ENCODE measurements at regions not wholly inside any gene's neighbourhood (a gene's known extent, or its start where the extent isn't known, plus 50 kb on each side); places are given as distances from the start of the nearest gene placed in this dataset.

DNA sequence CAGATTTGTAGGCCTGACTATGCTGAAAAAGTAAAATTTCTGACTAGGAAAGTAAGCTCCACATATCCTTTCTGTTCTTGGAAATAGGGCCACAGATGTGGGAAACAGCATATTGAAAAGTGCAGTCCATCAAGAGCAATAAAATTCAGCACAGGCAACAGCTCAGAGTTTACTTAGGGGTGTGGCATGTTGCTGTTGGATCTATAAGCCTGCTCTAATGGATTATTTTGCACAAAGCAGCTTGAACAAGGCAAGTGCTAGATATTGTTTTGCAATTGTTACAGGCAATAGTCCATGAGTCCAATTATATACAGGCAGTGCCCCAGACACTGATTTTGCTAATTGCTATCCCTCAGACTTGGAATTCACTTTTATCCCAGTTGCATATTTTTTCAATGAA, 289.8 kb upstream of the SNX7 start:
- TF ChIP-seq EZH2 (IDR thresholded peaks at IDR 0.05; ENCODE audit: borderline replicate concordance, control insufficient read depth, low read depth, low read length) (no peak), CHD1 (IDR thresholded peaks at IDR 0.05; ENCODE audit: low read depth, low read length) (no peak), BHLHE40 (IDR thresholded peaks at IDR 0.05; ENCODE audit: borderline replicate concordance in 1 of 2, low read depth in 2 of 2, low read length in 1 of 2) (no peak), POLR2A (IDR thresholded peaks at IDR 0.05; ENCODE audit: low read depth, low read length) (no peak), SMARCA5 (IDR thresholded peaks at IDR 0.05) (no peak), ZNF384 (IDR thresholded peaks at IDR 0.05; ENCODE audit: borderline replicate concordance, low read depth, low read length) (no peak), TAF1 (IDR thresholded peaks at IDR 0.05; ENCODE audit: borderline replicate concordance, low read depth, low read length) (no peak), ASH2L (IDR thresholded peaks at IDR 0.05; ENCODE audit: borderline replicate concordance, low read depth) (no peak)
- TF ChIP-seq, protein P1, sequence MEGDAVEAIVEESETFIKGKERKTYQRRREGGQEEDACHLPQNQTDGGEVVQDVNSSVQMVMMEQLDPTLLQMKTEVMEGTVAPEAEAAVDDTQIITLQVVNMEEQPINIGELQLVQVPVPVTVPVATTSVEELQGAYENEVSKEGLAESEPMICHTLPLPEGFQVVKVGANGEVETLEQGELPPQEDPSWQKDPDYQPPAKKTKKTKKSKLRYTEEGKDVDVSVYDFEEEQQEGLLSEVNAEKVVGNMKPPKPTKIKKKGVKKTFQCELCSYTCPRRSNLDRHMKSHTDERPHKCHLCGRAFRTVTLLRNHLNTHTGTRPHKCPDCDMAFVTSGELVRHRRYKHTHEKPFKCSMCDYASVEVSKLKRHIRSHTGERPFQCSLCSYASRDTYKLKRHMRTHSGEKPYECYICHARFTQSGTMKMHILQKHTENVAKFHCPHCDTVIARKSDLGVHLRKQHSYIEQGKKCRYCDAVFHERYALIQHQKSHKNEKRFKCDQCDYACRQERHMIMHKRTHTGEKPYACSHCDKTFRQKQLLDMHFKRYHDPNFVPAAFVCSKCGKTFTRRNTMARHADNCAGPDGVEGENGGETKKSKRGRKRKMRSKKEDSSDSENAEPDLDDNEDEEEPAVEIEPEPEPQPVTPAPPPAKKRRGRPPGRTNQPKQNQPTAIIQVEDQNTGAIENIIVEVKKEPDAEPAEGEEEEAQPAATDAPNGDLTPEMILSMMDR (IDR thresholded peaks at IDR 0.05 in 2 of 3, conservative IDR thresholded peaks at IDR 0.05 in 1 of 3; ENCODE audit: control insufficient read depth in 2 of 3, extremely low read depth in 1 of 3, insufficient read depth in 1 of 3, low read depth in 3 of 3, low read length in 3 of 3), result no peak
- TF ChIP-seq, protein P2, sequence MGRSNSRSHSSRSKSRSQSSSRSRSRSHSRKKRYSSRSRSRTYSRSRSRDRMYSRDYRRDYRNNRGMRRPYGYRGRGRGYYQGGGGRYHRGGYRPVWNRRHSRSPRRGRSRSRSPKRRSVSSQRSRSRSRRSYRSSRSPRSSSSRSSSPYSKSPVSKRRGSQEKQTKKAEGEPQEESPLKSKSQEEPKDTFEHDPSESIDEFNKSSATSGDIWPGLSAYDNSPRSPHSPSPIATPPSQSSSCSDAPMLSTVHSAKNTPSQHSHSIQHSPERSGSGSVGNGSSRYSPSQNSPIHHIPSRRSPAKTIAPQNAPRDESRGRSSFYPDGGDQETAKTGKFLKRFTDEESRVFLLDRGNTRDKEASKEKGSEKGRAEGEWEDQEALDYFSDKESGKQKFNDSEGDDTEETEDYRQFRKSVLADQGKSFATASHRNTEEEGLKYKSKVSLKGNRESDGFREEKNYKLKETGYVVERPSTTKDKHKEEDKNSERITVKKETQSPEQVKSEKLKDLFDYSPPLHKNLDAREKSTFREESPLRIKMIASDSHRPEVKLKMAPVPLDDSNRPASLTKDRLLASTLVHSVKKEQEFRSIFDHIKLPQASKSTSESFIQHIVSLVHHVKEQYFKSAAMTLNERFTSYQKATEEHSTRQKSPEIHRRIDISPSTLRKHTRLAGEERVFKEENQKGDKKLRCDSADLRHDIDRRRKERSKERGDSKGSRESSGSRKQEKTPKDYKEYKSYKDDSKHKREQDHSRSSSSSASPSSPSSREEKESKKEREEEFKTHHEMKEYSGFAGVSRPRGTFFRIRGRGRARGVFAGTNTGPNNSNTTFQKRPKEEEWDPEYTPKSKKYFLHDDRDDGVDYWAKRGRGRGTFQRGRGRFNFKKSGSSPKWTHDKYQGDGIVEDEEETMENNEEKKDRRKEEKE (IDR thresholded peaks at IDR 0.05), result no peak
- TF ChIP-seq, protein P3, sequence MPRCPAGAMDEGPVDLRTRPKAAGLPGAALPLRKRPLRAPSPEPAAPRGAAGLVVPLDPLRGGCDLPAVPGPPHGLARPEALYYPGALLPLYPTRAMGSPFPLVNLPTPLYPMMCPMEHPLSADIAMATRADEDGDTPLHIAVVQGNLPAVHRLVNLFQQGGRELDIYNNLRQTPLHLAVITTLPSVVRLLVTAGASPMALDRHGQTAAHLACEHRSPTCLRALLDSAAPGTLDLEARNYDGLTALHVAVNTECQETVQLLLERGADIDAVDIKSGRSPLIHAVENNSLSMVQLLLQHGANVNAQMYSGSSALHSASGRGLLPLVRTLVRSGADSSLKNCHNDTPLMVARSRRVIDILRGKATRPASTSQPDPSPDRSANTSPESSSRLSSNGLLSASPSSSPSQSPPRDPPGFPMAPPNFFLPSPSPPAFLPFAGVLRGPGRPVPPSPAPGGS (IDR thresholded peaks at IDR 0.05; ENCODE audit: borderline replicate concordance, insufficient read depth, low read depth, low read length, poor library complexity, severe bottlenecking), result no peak

All from GM12878 (cell line).